Activated gamma-delta T cell treated with Interleukin-2 at 50 U/mL for 16 hours (primary cell): ENCODE measurements at regions not wholly inside any gene's neighbourhood (a gene's known extent, or its start where the extent isn't known, plus 50 kb on each side); places are given as distances from the start of the nearest gene placed in this dataset.
A peak's percentile ranks its signal among the peaks of the same experiment; 100 is the strongest.

Experiments used
- DNase-seq: peaks from one replicate; pipeline ENCODE4 v3.0.0-alpha.2; 2020

DNA sequence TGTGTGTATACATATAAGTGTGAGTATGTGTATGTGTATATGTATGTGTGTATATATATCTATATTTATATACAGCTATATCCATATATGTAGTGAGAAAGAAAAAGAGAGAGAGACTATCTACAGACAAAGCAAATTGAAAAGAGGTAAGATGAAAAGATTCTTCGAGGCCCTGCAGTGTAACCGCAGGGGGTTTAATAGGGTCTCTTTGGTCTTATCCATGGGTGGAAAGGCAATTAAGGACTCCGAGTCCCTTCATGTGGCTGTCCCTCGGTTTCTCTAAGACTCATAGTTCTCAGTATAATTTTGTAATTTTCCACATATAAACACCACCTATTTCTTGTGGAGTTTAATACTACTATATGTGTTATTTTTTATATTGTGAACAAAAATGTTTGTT, 50.6 kb upstream of the JAZF1 start:
- no peak for DNase-seq

GRCh38 chr7:28236560-28236959, 56.0 kb upstream of the JAZF1 start:
- DNase-seq: no peak

GRCh38 chr7:28237363-28237762, 56.8 kb upstream of the JAZF1 start:
- no peak for DNase-seq

- DNase-seq: no peak
These were observed 59.2 kb upstream of the JAZF1 start for GRCh38 chr7:28239823-28240204.

- DNase-seq: no peak
These were observed 59.9 kb upstream of the JAZF1 start for GRCh38 chr7:28240481-28240880.

GRCh38 chr7:28243861-28244260, 63.3 kb upstream of the JAZF1 start:
- no peak for DNase-seq

GRCh38 chr7:28245123-28245878, 64.7 kb upstream of the JAZF1 start:
- no peak for DNase-seq

DNA sequence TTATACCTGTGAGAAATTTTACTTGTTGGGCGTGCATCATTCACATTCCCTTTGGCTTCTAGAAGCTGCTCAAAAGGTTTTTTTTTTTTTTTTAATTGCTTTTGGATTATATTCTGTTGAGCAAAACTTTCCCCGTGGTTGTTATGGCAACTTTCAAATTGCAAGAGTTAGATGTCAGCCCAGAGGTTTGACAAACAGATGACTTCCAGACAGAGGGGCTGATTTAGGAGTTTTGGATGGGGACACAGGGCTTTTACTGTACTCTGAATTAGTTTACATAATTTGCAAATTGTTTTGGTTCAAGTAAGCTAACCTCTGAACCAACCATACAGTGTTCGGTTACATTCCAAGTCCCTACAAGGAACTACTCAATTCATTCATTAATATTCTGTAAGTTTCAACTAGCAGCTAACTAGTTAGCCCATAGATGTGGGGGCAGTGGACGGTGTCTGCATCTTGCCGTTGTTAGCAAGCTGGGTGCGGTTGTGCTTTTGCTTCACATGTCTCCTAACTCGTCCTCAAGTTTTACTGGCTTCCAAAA, 66.4 kb upstream of the JAZF1 start:
- no peak for DNase-seq

DNA sequence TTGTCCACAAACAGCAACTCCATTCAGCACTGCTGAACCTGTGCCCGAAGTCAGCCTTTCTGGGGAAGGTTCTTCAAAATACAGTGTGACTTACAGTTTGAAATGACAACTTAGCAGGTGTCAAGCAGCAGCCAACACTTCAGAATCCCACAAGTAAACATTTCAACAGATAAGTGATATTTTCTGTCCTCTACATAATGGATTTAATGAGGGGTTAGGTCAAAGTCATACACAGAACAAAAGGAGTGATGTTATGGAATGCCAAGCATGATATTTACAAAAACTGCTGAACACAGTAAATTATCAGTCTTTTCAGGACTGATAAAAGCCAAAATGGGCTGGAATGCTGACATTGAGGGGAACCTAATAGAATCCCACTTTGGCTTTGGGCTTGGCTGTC, 77.6 kb upstream of the JAZF1 start:
- no peak for DNase-seq

DNA sequence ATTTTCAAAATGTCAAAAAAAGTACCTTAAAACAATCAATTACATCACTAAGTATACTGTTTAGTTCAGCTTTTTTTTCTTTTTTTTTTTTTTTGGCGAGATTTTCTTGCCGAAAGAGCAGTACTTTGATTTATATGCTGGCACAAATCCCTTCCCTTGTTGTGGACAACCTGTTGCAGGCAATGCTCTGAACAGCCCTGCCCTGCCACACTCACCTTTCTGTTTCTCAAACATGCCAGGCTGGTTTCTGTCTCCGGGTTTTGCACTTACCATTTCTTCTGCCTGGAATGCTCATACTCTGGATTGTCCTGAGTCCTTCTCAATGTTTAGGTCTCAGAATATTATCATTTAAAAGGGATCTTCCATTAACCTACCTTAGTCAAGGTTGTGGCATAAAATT, 80.4 kb upstream of the JAZF1 start:
- DNase-seq: no peak

DNA sequence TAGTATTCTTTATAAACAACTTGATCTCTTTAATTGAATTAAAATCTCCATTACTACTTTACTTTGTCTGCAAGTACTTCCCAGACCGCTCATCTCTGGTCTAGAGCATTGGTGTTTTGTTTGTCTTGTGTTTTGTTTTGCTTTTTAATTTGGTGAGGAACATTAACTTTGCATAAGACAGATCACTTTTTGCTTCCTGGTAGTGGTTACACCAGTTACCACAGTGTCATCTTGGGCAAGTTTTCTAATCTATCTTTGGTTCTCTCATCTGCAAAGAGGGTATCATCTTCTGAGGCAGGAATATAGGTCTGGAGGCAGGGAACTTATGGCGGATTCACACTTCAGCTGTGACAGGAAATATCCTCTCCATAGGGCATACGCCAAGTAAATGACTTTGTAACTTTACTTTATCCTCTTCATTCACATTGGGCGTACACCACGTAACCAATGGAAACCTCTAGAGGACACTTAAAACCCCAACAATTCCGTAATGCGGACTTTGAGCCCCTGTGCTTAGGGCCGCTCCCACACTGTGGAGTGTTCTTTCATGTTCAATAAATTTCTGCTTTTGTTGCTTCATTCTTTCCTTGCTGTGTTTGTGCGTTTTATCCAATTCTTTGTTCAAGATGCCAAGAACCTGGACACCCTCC, 83.2 kb upstream of the JAZF1 start:
- no peak for DNase-seq

- no peak for DNase-seq
These were observed 85.8 kb upstream of the JAZF1 start for GRCh38 chr7:28266402-28266801.

DNA sequence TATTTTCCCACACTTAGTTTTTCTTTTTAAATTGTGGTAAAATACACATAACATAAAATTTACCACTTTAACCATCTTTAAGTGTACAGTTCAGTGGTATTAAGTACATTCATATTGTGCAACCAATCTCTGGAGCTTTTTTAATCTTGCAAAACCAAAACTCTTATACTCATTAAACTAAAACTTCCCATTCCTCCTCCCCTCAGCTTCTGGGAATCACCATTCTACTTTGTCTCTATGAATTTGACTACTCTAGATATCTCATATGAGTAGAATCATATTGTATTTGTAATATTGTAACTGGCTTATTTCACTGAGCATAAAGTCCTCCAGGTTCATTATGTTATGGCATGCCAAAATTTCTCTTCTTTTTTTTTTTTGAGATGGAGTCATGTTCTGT, 86.4 kb upstream of the JAZF1 start:
- no peak for DNase-seq

DNA sequence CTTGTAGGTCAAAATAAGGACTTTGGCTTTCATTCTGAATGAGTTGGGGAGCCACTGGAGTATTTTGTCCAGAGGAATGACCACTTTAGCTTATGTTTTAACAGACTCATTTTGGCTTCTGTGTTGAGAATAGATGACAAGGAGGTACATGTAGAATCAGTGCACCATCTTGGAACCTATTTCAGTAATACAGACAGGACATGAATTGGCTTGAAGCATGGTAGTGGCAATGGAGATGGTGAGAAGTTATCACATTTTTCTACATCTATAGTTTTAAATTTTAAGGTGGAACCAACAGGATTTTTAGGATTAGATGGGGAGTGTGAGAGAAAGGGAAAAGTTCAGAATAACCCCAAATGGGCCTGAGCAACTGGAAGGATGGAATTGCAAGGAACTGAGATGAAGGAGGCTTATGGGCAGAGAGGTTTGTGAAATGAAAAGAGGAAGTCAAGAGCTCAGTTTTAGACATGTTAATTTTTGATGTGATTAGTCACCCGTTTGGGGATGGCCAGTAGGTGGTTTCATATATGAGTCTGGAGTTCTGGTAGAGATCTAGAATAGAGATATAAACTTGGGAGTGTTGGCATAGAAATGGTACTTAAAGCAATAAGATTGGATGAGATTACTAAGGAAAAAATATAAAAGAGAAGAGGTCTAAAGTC, 89.2 kb upstream of the JAZF1 start:
- DNase-seq: no peak

- no peak for DNase-seq
These were observed 89.9 kb upstream of the JAZF1 start for GRCh38 chr7:28270536-28270935.

DNA sequence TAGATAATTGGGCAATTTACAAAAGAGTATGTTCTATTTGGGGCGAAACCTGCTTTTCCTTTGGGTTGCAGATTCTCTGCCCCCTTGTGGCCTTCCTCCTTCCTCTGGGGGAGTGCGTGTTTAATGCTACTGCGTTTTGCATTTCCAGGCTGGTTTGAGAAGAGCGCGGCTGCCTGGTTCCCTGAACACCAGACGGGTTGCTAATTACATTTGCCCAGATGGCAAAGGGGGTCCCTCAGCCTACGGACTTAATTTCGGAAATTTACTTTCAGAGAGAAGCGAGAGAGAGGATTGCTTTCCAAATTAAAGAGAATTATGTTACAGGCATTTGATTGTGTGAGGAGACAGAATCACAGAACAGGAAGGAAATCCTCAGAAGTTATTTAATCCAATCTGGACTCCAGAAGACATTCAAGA, 91.9 kb upstream of the JAZF1 start:
- DNase-seq: peak; percentile 18

- no peak for DNase-seq
These were observed 95.7 kb upstream of the JAZF1 start for GRCh38 chr7:28276298-28276697.

DNA sequence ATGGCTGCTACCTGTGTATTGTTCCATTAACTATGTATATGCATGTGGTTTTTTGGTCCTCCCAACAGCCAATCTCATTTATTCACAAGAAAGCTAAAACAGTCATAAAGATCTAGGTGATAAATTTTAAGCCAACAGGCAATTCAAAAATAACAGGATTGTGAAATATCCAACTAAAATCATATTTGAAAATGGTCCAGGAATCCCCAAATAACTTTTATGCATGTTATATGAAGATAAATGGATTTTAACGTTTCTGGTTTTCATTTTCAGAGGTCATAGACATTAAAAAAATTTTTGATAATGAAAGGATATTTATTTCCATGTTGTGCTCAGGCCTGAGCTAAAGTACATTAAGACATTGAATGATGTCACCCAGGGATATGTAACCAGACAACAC, 96.8 kb upstream of the JAZF1 start:
- DNase-seq: no peak

DNA sequence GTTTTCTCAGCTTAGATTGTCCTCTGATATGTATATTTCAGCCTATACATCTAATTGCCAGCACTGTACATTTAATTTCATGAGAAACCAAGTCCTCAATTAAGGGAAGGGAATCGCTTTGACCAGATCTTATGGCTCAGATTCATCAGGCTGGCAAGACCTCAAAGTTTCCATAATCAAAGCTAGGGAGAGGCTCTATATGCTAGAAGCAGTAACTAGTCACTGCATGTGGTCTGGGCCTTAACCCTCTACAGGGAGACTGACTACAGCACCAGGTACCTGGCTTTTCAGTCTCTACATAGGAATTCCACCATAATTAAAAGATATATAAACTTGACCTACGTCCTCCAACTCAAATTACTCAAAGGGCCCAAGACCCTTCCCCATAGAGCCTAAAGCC, 97.4 kb upstream of the JAZF1 start:
- DNase-seq: no peak

DNA sequence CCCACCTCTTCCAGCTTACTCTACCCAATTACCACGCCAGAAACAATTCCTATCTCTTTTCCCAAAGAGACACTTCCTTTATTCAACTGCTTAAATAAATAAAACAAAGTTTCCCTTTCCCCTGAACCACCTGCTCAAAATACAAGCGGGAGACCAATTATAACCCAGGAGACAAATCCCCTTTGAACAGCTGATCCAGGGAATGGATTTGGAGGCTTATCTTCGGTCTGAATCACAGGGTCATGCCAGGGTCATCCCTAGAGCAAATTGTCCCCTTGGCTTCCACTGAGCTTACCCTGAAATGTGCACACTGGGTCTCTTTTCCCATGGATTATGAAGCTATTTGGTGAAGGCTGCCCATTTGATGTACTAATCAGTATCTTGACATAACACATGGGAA, 99.9 kb upstream of the JAZF1 start:
- no peak for DNase-seq

GRCh38 chr7:28290496-28290895, 109.9 kb upstream of the JAZF1 start:
- DNase-seq: no peak

- no peak for DNase-seq
These were observed 111.0 kb upstream of the JAZF1 start for GRCh38 chr7:28291559-28291958.

- DNase-seq: no peak
These were observed 112.4 kb upstream of the JAZF1 start for GRCh38 chr7:28292834-28293526.

- no peak for DNase-seq
These were observed 112.9 kb upstream of the JAZF1 start for GRCh38 chr7:28293527-28293835.
